ENCODE measurements at regions not wholly inside any gene's neighbourhood (a gene's known extent, or its start where the extent isn't known, plus 50 kb on each side); places are given as distances from the start of the nearest gene placed in this dataset.
A peak's percentile ranks its signal among the peaks of the same experiment; 100 is the strongest.
"Not testable (repeated sequence)": the region's sequence is repeated elsewhere in the genome, so short reads cannot be mapped to it uniquely, and the experiment has no call there.

DNA sequence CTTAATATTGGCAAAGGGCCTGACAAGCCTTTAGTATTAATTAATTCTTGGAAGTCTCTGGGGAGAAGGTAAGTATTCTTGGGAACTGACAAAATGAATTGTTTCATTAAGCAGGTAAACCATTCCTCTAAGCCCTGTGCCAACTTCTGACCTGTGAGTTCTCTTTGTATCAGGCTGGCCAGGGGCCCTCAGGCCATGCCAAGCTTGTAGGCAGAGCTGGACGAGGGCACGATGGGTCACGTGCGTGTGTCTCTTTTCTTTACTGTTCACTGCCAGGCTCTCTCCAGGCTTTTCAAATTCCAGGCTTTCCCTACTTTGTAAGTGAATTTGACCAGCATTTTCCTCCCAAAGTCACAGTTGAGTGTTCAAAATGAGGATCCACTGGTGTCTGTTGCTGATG, 112.4 kb downstream of the NRN1 start:
- no peak overlapping the region for H3K27ac ChIP-seq
- H3K27me3 ChIP-seq (ENCODE audit: insufficient read depth in 3 of 3, low read length in 2 of 3) = no peaks in the 10 kb centered on the region
- intact Hi-C loops (cut with DNase I) = no loop called here
- WGBS, 3 donors = 41 to 65% (median 55%) methylated on average over 4 of the region's 4 CpGs
- ATAC-seq = no peak
- TF ChIP-seq, protein P1, sequence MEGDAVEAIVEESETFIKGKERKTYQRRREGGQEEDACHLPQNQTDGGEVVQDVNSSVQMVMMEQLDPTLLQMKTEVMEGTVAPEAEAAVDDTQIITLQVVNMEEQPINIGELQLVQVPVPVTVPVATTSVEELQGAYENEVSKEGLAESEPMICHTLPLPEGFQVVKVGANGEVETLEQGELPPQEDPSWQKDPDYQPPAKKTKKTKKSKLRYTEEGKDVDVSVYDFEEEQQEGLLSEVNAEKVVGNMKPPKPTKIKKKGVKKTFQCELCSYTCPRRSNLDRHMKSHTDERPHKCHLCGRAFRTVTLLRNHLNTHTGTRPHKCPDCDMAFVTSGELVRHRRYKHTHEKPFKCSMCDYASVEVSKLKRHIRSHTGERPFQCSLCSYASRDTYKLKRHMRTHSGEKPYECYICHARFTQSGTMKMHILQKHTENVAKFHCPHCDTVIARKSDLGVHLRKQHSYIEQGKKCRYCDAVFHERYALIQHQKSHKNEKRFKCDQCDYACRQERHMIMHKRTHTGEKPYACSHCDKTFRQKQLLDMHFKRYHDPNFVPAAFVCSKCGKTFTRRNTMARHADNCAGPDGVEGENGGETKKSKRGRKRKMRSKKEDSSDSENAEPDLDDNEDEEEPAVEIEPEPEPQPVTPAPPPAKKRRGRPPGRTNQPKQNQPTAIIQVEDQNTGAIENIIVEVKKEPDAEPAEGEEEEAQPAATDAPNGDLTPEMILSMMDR (IDR thresholded peaks at IDR 0.05) = no peak
- H3K36me3 ChIP-seq (ENCODE audit: insufficient read depth in 1 of 2, low read depth in 1 of 2) = no peaks in the 10 kb centered on the region
- no peaks in the 10 kb centered on the region for H3K9me3 ChIP-seq
- H3K4me1 ChIP-seq = no peaks in the 10 kb centered on the region
- no peak overlapping the region for H3K4me3 ChIP-seq
- no peak for DNase-seq

DNA sequence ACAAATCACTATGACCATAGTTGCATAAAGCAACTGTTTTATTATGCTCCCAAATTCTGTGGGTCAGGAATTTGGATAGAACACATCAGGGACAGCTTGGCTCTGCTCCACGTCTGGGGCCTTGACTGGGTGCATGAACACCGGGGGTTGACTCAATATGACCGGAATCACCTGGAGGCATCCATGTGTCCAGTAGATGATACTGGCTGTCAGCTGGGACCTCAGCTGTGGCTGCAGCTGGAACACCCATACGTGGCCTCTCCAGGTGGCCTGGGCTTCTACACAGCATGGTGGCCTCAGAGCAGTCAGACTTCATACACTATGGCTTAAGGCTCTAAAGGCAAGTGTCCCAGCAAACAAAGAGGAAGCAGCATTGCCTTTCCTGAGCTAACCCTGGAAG, 113.4 kb downstream of the NRN1 start:
- intact Hi-C loops (cut with DNase I) = loop anchor here in 1 of 2 donors (2.0 kb wide), 1 partner anchor 76 kb away; no protein-coding TSS in a partner anchor
- WGBS, 3 donors = 74 to 85% (median 82%) methylated on average over 4 of the region's 4 CpGs
- Histone ChIP-seq H3K4me1 (no peaks in the 10 kb centered on the region), H3K36me3 (ENCODE audit: insufficient read depth in 1 of 2, low read depth in 1 of 2) (no peaks in the 10 kb centered on the region), H3K27ac (no peak overlapping the region), H3K9me3 (no peaks in the 10 kb centered on the region), H3K4me3 (no peak overlapping the region), H3K27me3 (ENCODE audit: insufficient read depth in 3 of 3, low read length in 2 of 3) (no peaks in the 10 kb centered on the region)
- ATAC-seq (no peak), DNase-seq (no peak)
- TF ChIP-seq, protein P1 (IDR thresholded peaks at IDR 0.05) = no peak

DNA sequence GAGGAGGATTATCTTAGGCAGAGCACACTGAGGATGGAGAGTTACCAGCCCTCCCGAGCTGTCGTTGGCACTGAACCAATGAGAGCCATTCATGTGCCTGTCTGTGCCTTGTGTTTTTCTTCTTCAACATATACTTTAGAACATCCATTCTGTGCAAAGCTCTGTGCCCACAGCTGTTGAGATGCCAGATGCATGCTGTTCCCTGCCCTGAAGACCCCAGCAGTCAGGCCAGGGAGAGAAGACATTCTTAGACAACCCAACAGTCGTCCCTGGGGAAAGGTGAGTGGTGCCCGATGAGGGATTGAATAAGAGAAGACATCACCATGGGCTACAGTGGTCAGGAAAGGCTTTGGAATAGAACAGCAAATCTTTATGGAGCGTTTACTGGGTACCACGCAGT, 114.1 kb downstream of the NRN1 start:
- H3K9me3 ChIP-seq = no peaks in the 10 kb centered on the region
- DNase-seq (no peak), ATAC-seq (no peak)
- intact Hi-C loops (cut with DNase I) = loop anchor here in 1 of 2 donors (2.0 kb wide), 1 partner anchor 76 kb away; no protein-coding TSS in a partner anchor
- H3K27ac ChIP-seq = no peak overlapping the region
- no peaks in the 10 kb centered on the region for H3K36me3 ChIP-seq (ENCODE audit: insufficient read depth in 1 of 2, low read depth in 1 of 2)
- H3K4me1 ChIP-seq = no peaks in the 10 kb centered on the region
- WGBS, 3 donors = 77 to 78% (median 78%) methylated on average over 6 of the region's 6 CpGs
- TF ChIP-seq, protein P1 (IDR thresholded peaks at IDR 0.05) = no peak
- H3K4me3 ChIP-seq = peak overlapping the region; percentile 48
- no peaks in the 10 kb centered on the region for H3K27me3 ChIP-seq (ENCODE audit: insufficient read depth in 3 of 3, low read length in 2 of 3)

DNA sequence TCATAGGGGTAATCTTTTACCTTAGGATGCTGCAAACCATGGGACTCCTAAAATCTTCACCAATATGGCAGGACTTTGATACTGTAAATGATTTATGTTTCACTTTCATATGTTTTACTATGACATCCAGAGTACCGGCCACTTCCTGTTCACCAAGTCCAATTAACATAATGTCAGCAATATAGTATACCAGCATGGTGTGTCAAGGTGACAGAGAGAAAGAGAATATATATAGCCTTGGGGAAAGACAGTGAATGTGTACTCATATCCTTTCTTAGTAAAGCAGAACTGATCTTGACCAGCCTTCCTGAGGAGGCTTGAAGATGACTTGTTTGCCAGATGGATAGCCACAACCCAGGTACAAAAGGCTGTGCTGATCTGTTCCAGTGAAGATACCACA, 127.9 kb downstream of the NRN1 start:
- WGBS, 3 donors = 90 to 91% (median 91%) methylated on average over 1 of the region's 1 CpG
- H3K4me3 ChIP-seq = no peak overlapping the region
- intact Hi-C loops (cut with DNase I) = no loop called here

DNA sequence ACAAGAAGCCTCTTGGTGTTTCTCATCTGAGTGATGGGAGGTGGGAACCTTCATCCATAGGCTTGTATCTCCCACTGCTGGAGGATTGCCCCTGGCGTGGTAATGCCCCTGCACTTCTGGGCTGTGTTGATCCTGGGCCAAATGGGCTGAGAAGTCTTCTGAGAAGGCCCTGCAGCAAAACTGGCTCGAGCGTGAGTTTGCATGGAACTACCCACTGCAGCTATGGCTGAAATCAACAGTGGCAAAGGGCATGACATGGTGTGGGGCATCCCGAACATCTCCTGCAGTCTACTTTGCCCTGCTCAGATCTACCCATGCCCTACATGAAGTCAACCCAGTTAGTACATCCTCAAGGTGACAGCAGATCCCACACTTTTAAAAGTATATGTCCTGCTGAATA, 130.6 kb downstream of the NRN1 start:
- TF ChIP-seq, protein P1 (IDR thresholded peaks at IDR 0.05) = no peak
- ATAC-seq (no peak), DNase-seq (no peak)
- Histone ChIP-seq H3K4me1 (no peaks in the 10 kb centered on the region), H3K27me3 (ENCODE audit: insufficient read depth in 3 of 3, low read length in 2 of 3) (no peaks in the 10 kb centered on the region), H3K4me3 (no peak overlapping the region), H3K9me3 (no peaks in the 10 kb centered on the region), H3K27ac (no peak overlapping the region), H3K36me3 (ENCODE audit: insufficient read depth in 1 of 2, low read depth in 1 of 2) (no peaks in the 10 kb centered on the region)
- 86 to 89% (median 86%) methylated on average over 4 of the region's 4 CpGs for WGBS, 3 donors
- intact Hi-C loops (cut with DNase I) = no loop called here

More for the DNA sequence above, 127.9 kb downstream of the NRN1 start:
- TF ChIP-seq, protein P1 (IDR thresholded peaks at IDR 0.05) = no peak
- ATAC-seq (no peak), DNase-seq (no peak)
- H3K9me3 ChIP-seq = no peaks in the 10 kb centered on the region
- H3K36me3 ChIP-seq (ENCODE audit: insufficient read depth in 1 of 2, low read depth in 1 of 2) = no peaks in the 10 kb centered on the region
- H3K4me1 ChIP-seq = no peaks in the 10 kb centered on the region
- H3K27ac ChIP-seq = no peak overlapping the region
- H3K27me3 ChIP-seq (ENCODE audit: insufficient read depth in 3 of 3, low read length in 2 of 3) = no peaks in the 10 kb centered on the region

DNA sequence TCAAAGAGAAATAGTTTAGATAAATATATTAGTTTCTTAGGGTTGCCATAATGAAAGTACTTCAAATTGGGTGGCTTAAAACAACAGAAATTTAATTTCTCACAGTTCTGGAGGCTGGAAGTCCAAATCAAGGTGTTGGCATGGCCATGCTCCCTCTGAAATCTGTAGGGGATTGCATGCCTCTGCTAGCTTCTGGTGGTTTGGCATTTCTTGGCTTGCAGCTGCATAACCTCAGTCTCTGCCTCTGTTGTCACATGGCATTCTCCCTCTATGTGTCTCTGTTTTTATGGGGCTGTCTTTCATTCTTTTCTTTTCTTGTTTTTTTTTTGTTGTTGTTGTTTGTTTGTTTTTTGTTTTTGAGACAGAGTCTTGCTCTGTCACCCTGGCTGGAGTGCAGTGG, 132.7 kb downstream of the NRN1 start:
- ATAC-seq; H3K4me3 ChIP-seq; H3K36me3 ChIP-seq (ENCODE audit: insufficient read depth in 1 of 2, low read depth in 1 of 2); H3K27me3 ChIP-seq (ENCODE audit: insufficient read depth in 3 of 3, low read length in 2 of 3); H3K4me1 ChIP-seq; DNase-seq; H3K27ac ChIP-seq; intact Hi-C loops (cut with DNase I): not testable (repeated sequence)
- H3K9me3 ChIP-seq = peaks cover 12% of the 10 kb centered on the region
